ENCODE measurements at regions not wholly inside any gene's neighbourhood (a gene's known extent, or its start where the extent isn't known, plus 50 kb on each side); places are given as distances from the start of the nearest gene placed in this dataset.
"Not testable (repeated sequence)": the region's sequence is repeated elsewhere in the genome, so short reads cannot be mapped to it uniquely, and the experiment has no call there.

DNA sequence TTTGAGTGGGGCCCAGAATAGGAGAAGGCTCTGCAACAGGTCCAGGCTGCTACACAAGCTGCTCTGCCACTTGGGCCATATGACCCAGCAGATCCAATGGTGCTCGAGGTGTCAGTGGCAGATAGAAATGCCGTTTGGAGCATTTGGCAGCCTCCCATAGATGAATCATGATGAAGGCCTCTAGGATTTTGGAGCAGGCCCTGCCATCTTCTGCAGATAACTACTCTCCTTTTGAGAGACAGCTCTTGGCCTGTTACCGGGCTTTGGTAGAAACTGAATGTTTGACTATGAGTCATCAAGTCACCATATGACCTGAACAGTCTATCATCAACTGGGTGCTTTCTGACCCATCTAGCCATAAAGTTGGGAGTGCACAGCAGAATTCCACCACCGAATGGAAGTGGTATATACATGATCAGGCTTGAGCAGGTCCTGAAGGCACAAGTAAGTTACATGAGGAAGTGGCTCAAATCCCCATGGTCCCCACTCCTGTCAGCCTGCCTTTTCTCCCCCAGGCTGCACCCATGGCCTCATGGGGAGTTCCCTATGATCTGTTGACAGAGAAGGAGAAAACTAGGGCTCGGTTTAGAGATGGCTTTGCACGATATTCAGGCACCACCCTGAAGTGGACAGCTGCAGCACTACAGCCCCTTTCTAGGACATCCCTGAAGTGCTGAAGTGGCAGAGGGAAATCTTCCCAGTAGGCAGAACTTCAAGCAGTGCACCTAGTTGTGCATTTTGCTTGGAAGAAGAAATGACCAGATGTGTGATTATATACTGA, 971.4 kb downstream of the MCTP2 start:
- DNase-seq: no peak

GRCh38 chr15:95205077-95205476, 973.7 kb downstream of the MCTP2 start:
- DNase-seq: no peak

DNA sequence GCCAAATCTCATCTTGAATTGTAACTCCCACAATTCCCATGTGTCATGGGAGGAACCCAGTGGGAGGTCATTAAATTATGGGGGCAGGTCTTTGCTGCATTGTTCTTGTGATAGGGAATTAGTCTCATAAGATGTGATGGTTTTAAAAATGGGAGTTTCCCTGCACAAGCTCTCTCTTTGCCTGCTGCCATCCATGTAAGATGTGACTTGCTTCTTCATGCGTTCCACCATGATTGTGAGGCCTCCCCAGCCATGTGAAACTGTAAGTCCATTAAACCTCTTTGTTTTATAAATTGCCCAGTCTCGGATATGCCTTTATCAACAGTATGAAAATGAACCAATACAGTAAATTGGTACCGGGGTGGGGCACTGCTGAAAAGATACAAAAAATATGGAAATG, 974.5 kb downstream of the MCTP2 start:
- not testable (repeated sequence) for DNase-seq

- no peak for DNase-seq
These were observed 976.7 kb downstream of the MCTP2 start for GRCh38 chr15:95208071-95208470.

GRCh38 chr15:95208988-95209387, 977.6 kb downstream of the MCTP2 start:
- DNase-seq: no peak

DNA sequence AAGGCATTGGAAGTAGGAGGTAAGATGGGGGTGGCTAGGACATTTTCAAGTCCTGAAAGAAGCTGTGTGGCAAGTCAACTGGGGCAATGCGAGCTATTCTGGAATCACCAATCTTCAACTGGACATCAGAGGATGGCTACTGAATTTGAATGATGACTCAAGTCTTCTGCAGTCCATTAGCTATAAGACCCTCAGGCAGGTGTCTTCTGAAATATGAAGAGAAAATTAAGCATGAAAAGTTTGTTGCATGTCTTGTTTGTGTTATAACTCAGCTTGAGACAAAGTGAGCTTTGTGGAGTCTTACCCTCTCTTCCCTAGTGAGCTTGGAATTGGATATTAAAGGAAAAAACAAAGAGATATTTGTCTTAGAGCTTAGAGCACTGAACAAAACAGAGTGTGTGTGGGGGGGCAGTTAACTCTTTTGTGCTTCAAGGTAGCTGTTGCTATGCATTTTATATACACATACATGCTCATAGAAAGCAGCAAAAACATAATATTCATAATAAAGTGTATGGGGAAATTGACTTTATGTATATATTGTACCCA, 979.1 kb downstream of the MCTP2 start:
- no peak for DNase-seq

DNA sequence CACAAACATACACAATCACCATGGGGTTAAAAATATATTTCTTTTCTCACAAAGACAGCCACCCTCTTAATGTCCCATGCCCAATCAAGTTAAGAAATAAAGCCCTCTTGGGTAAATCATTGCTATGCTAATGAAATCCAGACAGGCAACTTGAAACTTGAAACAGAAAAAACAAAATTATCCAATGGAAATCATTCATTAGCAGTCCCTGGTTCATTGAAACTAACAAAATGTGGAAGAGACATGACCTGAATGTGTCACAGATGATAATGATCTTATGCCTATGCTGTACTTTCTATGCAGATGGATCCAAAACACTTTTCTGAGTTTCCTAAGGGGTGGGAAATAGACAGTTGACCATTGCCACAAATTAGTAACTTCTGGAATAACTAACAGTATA, 983.7 kb downstream of the MCTP2 start:
- no peak for DNase-seq

DNA sequence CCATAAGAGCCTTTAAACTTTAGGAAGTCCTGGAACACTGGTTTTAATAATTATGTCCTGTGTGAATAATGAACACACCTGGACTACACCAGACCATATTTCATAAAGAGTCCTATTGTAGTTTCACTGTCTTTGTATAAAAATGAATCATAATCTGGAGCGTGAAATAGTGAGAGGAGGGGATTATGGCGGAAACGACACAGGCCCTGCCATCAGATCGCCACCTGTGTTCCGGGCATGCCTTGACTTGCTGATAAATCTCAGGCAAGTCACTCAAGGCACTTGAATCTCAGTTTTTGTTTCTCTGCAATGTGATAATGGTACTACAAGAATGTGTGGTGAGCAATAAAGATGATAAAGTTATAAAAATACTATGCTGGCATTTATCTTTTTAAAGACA, 995.5 kb downstream of the MCTP2 start:
- DNase-seq: no peak

DNA sequence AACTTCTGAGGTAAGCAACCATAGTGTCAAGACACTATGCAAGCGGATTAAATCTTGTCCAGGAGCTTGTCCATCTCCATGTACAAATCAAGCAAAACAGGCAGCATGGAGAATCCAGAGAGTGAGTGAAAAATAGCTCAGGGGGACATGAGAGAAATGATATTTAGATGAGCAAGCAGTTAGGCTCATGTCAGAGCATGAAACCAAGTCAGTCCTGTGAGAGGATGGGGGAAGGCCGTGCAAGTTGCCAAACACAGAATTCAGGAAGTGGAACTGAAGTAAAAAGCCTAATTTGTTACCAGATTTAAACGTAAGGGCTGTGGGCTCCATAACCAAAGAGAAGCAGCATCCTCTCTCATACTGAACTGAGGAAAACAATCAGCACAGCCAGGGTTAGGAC, 995.9 kb downstream of the MCTP2 start:
- DNase-seq: no peak

- DNase-seq: no peak
These were observed 997.6 kb downstream of the MCTP2 start for GRCh38 chr15:95228856-95229555.

GRCh38 chr15:95235033-95235432, 1003.7 kb downstream of the MCTP2 start:
- DNase-seq: no peak

- DNase-seq: no peak
These were observed 1016.0 kb downstream of the MCTP2 start for GRCh38 chr15:95247071-95247984.

DNA sequence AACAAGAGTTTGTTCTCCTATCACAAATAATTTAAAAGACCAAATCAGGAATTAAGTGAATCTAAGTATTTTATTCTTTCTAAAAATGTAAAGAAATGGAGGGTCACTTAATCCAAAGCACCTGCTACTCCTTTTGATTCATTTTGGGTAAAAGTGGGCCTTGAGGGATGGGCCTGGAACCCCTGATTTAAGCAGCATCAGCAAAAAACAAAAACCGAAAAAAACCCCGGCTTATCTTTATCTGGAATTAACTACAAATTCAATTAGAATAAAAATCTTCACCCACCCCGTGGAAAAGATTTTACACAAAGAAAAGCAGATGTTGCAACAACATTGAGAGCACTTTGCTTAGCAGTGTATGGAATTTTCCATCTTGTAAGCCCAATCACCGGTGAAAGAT, 1018.2 kb downstream of the MCTP2 start:
- no peak for DNase-seq

GRCh38 chr15:95252404-95252803, 1021.0 kb downstream of the MCTP2 start:
- no peak for DNase-seq

DNA sequence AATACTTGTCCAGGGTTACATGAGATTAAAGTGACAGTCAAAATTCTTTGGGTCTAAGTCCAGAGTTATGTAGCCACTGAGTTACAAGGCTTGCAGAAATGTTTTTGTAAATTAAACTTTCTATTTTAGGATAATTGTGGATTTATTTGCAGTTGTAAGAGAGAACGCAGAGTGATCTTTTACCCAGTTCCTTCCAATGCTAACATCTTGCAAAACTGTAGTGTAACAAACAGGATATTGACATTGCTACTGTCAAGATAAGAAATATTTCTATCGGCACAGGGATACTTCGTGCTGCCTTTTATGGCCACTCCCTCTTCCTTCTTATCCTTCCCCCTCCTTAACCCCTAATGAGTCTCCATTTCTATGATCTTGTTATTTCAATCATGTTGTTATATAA, 1022.9 kb downstream of the MCTP2 start:
- no peak for DNase-seq

GRCh38 chr15:95259513-95259912, 1028.2 kb downstream of the MCTP2 start:
- peak; percentile 78 for DNase-seq

- DNase-seq: no peak
These were observed 1028.6 kb downstream of the MCTP2 start for GRCh38 chr15:95259965-95260364.

GRCh38 chr15:95260856-95261255, 1029.5 kb downstream of the MCTP2 start:
- no peak for DNase-seq

- DNase-seq: no peak
These were observed 1030.2 kb downstream of the MCTP2 start for GRCh38 chr15:95261546-95261945.

GRCh38 chr15:95261968-95262367, 1030.6 kb downstream of the MCTP2 start:
- no peak for DNase-seq

- no peak for DNase-seq
These were observed 1031.7 kb downstream of the MCTP2 start for GRCh38 chr15:95262866-95263564.

DNA sequence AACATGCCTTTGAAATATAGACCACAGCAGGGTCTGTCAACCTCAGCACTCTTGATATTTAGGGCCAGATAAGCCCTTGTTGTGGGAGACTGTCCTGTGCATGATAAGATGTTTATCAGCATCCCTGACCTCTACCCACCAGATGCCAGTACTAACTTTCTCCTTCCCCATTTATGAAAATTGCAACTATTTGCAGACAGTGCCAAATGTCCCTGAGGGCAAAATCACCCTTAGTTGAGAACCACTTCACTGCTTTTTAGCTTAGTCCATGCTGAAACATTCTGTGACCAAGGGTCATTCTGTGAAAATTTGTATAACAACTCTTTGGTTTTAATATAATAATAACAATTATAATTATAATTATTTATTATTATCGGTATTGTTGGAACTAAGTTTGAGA, 1032.4 kb downstream of the MCTP2 start:
- no peak for DNase-seq
